HCT116 (cell line): ENCODE measurements at regions not wholly inside any gene's neighbourhood (a gene's known extent, or its start where the extent isn't known, plus 50 kb on each side); places are given as distances from the start of the nearest gene placed in this dataset.

Experiments
- CBX3 ChIP-seq: IDR thresholded peaks from 2 replicates; pipeline ENCODE4 v1.6.1; 2012; ENCODE audit warnings: low read depth
- CEBPB ChIP-seq: IDR thresholded peaks from 2 replicates; pipeline ENCODE4 v1.6.1; 2012; ENCODE audit warnings: low read depth
- EGR1 ChIP-seq: IDR thresholded peaks from 2 replicates; pipeline ENCODE4 v1.6.1; 2012; ENCODE audit warnings: low read depth
- EZH2 ChIP-seq: fragments of 200-600 bp; sonication (generic); IDR thresholded peaks from 2 replicates; pipeline ENCODE4 v1.6.1; 2017; ENCODE audit warnings: antibody characterized with exemption, mixed run types
- EZH2phosphoT487 ChIP-seq: fragments of 200-600 bp; IDR thresholded peaks from 2 replicates; pipeline ENCODE4 v1.6.1; 2018; ENCODE audit warnings: antibody characterized with exemption, borderline replicate concordance
- MAX ChIP-seq: IDR thresholded peaks from 2 replicates; pipeline ENCODE4 v1.6.1; 2012
- POLR2A ChIP-seq: IDR thresholded peaks from 2 replicates; pipeline ENCODE4 v1.7.0; 2011; ENCODE audit warnings: borderline replicate concordance; ENCODE audit not compliant: insufficient read depth, insufficient read length; ENCODE audit errors: extremely low read depth
- POLR2AphosphoS5 ChIP-seq: IDR thresholded peaks from 2 replicates; pipeline ENCODE4 v1.6.1; 2011; ENCODE audit warnings: mild to moderate bottlenecking, low read depth, low read length, moderate library complexity
- TF ChIP-seq, protein P1 (sequence below), 3 experiments: fragments of 200-600 bp in 1 of 3; sonication (generic) in 1 of 3; IDR thresholded peaks in 2 of 3; conservative IDR thresholded peaks in 1 of 3; 2 replicates each; pipeline ENCODE4 v1.5.1; 2012 to 2017; ENCODE audit warnings: low read depth in 2 of 3, low read length in 2 of 3, antibody characterized with exemption in 1 of 3, borderline replicate concordance in 1 of 3, control low read depth in 1 of 3, mild to moderate bottlenecking in 1 of 3, mixed read lengths in 1 of 3, mixed run types in 1 of 3, moderate library complexity in 1 of 3; ENCODE audit not compliant: insufficient read depth in 1 of 3

DNA sequence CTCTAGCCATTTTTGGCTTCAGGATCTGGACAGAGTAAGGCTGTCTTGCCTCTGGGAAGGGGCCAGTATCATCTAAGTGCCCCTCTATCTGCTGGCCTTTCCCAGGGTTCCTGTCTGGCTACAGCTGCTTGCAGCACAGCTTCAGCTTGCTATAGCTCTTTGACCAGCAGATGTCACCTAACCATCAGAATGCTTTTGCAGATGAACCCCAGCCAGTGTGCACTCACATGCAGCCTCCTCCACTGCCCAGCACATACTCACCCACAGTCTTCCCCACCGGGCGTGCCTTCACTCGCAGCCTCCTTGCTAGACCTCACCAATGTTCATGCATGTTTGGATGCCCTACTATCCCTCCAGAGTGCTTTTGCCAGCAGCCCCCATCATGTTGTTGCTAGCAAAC, 769.0 kb downstream of the BRINP3 start:
- no peak for TF ChIP-seq MAX
- TF ChIP-seq, protein P1, sequence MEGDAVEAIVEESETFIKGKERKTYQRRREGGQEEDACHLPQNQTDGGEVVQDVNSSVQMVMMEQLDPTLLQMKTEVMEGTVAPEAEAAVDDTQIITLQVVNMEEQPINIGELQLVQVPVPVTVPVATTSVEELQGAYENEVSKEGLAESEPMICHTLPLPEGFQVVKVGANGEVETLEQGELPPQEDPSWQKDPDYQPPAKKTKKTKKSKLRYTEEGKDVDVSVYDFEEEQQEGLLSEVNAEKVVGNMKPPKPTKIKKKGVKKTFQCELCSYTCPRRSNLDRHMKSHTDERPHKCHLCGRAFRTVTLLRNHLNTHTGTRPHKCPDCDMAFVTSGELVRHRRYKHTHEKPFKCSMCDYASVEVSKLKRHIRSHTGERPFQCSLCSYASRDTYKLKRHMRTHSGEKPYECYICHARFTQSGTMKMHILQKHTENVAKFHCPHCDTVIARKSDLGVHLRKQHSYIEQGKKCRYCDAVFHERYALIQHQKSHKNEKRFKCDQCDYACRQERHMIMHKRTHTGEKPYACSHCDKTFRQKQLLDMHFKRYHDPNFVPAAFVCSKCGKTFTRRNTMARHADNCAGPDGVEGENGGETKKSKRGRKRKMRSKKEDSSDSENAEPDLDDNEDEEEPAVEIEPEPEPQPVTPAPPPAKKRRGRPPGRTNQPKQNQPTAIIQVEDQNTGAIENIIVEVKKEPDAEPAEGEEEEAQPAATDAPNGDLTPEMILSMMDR (IDR thresholded peaks at IDR 0.05 in 2 of 3, conservative IDR thresholded peaks at IDR 0.05 in 1 of 3; ENCODE audit: borderline replicate concordance in 1 of 3, insufficient read depth in 1 of 3, low read depth in 2 of 3, low read length in 2 of 3), result peak; percentile 18 to 40 (median 37); a peak in 4 of 6 replicates
- TF ChIP-seq POLR2A, result no peak
- no peak for TF ChIP-seq EGR1
- no peak for TF ChIP-seq POLR2AphosphoS5
- no peak for TF ChIP-seq CBX3
- no peak for TF ChIP-seq CEBPB
- TF ChIP-seq EZH2phosphoT487, result no peak
- no peak for TF ChIP-seq EZH2
